HL-60 (cell line): ENCODE measurements at regions not wholly inside any gene's neighbourhood (a gene's known extent, or its start where the extent isn't known, plus 50 kb on each side); places are given as distances from the start of the nearest gene placed in this dataset.

Source experiments
- GABPA ChIP-seq: IDR thresholded peaks from 2 replicates; pipeline ENCODE4 v1.6.1; 2012; ENCODE audit warnings: low read depth
- POLR2AphosphoS5 ChIP-seq: IDR thresholded peaks from 2 replicates; pipeline ENCODE4 v1.6.1; 2012; ENCODE audit warnings: low read depth
- TF ChIP-seq, protein P1 (sequence below): IDR thresholded peaks from 2 replicates; pipeline ENCODE4 v1.6.1; 2012; ENCODE audit warnings: low read depth; ENCODE audit not compliant: insufficient replicate concordance
- TF ChIP-seq, protein P2 (sequence below): IDR thresholded peaks from one replicate; pipeline ENCODE4 v1.5.1; 2011; ENCODE audit warnings: low read length, control low read depth, inconsistent platforms; ENCODE audit not compliant: insufficient read depth

DNA sequence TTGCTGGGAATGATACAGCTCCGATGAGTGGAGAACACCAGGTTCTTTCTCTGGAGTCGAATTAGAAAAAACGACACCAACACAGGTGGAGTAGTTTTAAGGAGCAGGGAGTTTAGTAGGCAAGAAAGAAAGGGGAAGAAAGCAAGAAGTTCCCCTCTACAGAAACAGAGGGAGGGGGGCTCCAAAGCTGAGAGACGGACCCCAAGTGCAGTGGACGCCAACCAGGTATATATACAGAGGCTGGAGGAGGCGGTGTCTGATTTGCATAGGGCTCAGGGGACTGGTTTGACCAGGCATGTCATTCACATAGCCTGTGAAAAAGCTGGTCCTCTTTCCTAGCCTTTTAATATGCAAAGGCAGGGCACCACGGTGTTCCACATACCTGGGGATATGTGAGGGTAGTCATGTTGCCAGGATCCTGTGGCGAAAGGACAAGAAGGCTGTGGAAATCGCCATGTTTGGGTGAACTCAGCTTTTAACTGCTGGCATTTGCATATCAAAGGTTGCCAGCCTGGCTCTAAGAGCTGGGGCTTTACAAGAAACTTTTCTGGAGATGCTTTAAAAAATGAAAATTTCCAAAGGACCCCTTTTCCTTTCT is 887.4 kb upstream of the EPHA6 start:
- TF ChIP-seq, protein P1, sequence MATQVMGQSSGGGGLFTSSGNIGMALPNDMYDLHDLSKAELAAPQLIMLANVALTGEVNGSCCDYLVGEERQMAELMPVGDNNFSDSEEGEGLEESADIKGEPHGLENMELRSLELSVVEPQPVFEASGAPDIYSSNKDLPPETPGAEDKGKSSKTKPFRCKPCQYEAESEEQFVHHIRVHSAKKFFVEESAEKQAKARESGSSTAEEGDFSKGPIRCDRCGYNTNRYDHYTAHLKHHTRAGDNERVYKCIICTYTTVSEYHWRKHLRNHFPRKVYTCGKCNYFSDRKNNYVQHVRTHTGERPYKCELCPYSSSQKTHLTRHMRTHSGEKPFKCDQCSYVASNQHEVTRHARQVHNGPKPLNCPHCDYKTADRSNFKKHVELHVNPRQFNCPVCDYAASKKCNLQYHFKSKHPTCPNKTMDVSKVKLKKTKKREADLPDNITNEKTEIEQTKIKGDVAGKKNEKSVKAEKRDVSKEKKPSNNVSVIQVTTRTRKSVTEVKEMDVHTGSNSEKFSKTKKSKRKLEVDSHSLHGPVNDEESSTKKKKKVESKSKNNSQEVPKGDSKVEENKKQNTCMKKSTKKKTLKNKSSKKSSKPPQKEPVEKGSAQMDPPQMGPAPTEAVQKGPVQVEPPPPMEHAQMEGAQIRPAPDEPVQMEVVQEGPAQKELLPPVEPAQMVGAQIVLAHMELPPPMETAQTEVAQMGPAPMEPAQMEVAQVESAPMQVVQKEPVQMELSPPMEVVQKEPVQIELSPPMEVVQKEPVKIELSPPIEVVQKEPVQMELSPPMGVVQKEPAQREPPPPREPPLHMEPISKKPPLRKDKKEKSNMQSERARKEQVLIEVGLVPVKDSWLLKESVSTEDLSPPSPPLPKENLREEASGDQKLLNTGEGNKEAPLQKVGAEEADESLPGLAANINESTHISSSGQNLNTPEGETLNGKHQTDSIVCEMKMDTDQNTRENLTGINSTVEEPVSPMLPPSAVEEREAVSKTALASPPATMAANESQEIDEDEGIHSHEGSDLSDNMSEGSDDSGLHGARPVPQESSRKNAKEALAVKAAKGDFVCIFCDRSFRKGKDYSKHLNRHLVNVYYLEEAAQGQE = no peak
- TF ChIP-seq, protein P2, sequence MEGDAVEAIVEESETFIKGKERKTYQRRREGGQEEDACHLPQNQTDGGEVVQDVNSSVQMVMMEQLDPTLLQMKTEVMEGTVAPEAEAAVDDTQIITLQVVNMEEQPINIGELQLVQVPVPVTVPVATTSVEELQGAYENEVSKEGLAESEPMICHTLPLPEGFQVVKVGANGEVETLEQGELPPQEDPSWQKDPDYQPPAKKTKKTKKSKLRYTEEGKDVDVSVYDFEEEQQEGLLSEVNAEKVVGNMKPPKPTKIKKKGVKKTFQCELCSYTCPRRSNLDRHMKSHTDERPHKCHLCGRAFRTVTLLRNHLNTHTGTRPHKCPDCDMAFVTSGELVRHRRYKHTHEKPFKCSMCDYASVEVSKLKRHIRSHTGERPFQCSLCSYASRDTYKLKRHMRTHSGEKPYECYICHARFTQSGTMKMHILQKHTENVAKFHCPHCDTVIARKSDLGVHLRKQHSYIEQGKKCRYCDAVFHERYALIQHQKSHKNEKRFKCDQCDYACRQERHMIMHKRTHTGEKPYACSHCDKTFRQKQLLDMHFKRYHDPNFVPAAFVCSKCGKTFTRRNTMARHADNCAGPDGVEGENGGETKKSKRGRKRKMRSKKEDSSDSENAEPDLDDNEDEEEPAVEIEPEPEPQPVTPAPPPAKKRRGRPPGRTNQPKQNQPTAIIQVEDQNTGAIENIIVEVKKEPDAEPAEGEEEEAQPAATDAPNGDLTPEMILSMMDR = no peak
- TF ChIP-seq GABPA (no peak), POLR2AphosphoS5 (no peak)
